GM12865 (cell line): ENCODE measurements at regions not wholly inside any gene's neighbourhood (a gene's known extent, or its start where the extent isn't known, plus 50 kb on each side); places are given as distances from the start of the nearest gene placed in this dataset.

Experiments
- DNase-seq: peaks from one replicate; pipeline ENCODE4 v3.0.0; 2010; ENCODE audit warnings: low read depth
- H3K4me3 ChIP-seq: 2 replicates; pipeline ENCODE4 v1.5.1; 2011; ENCODE audit warnings: mild to moderate bottlenecking, low read depth, low read length, control low read depth
- TF ChIP-seq, protein P1 (sequence below): IDR thresholded peaks from 2 replicates; pipeline ENCODE4 v1.5.1; 2011; ENCODE audit warnings: low read length, control low read depth, low read depth, inconsistent platforms; ENCODE audit not compliant: insufficient read depth; ENCODE audit errors: missing control alignments

GRCh38 chr4:141448490-141448889 is 187.9 kb upstream of the IL15 start:
- no peak for DNase-seq
- TF ChIP-seq, protein P1, sequence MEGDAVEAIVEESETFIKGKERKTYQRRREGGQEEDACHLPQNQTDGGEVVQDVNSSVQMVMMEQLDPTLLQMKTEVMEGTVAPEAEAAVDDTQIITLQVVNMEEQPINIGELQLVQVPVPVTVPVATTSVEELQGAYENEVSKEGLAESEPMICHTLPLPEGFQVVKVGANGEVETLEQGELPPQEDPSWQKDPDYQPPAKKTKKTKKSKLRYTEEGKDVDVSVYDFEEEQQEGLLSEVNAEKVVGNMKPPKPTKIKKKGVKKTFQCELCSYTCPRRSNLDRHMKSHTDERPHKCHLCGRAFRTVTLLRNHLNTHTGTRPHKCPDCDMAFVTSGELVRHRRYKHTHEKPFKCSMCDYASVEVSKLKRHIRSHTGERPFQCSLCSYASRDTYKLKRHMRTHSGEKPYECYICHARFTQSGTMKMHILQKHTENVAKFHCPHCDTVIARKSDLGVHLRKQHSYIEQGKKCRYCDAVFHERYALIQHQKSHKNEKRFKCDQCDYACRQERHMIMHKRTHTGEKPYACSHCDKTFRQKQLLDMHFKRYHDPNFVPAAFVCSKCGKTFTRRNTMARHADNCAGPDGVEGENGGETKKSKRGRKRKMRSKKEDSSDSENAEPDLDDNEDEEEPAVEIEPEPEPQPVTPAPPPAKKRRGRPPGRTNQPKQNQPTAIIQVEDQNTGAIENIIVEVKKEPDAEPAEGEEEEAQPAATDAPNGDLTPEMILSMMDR: no peak
- H3K4me3 ChIP-seq: no peak overlapping the region

DNA sequence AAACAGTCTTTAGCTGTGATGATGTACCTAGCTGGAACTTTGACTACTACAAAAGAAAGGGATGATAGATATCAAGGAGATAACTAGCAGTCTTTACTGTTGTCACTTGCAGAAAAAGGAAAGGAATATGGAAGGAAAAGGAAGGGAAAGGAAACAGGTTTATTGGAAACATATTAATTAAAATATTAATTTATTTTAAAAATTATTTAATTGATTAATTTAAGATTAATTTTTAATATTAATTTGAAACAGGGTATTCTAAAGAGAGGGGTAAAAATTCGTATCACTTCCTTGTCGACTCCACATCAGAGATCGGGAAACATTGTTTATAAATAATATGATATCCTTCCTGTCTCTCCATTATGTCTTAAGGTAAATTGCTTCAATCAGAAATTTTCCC is 186.5 kb upstream of the IL15 start:
- no peak overlapping the region for H3K4me3 ChIP-seq
- TF ChIP-seq, protein P1: no peak
- no peak for DNase-seq

DNA sequence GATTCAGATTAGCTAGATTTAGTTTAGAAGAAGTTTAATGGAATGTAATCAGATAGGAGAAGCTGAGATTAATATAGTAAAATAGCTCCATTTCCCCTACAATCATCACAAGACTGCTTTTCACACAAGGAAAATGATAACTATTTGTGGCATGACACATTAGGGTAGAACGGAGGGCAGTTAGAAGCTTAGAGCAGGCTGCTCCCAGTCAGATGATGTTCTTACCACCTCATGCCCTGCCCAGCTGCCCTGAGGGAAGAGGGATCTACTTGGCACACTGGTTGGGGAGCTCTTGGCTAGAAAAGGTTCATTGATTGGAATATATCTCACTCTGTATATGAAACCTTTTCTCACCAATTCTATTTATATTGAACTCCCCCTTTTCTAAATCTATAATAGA is 180.7 kb upstream of the IL15 start:
- DNase-seq: no peak
- no peak overlapping the region for H3K4me3 ChIP-seq
- TF ChIP-seq, protein P1: no peak

DNA sequence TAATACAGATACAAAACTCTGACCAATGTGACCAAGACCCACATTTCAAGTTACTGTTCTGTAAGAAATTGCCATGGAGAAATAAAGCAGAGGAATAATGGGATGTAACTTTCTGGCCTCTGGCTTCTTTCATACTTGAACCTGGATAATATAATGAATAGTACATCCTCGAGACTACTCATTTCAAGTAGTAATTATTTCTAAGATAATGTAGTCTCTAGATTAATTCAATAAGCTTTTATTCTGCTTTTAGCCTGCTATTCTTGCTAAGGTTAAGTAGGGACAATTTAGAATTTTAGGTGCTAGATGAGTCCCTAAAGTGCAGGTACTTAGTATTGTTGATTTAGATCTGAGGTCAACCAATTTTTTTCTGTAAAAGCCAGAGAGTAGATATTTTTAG is 178.7 kb upstream of the IL15 start:
- DNase-seq: no peak
- TF ChIP-seq, protein P1: no peak
- H3K4me3 ChIP-seq: no peak overlapping the region

GRCh38 chr4:141458501-141458900 is 177.9 kb upstream of the IL15 start:
- no peak for DNase-seq

GRCh38 chr4:141459020-141459419 is 177.4 kb upstream of the IL15 start:
- H3K4me3 ChIP-seq: no peak overlapping the region
- TF ChIP-seq, protein P1: no peak
- no peak for DNase-seq

More at GRCh38 chr4:141458501-141458900, 177.9 kb upstream of the IL15 start:
- TF ChIP-seq, protein P1: no peak
- H3K4me3 ChIP-seq: no peak overlapping the region

GRCh38 chr4:141462361-141462760 is 174.0 kb upstream of the IL15 start:
- TF ChIP-seq, protein P1: no peak
- H3K4me3 ChIP-seq: no peak overlapping the region
- no peak for DNase-seq
